ENCODE measurements at regions not wholly inside any gene's neighbourhood (a gene's known extent, or its start where the extent isn't known, plus 50 kb on each side); places are given as distances from the start of the nearest gene placed in this dataset.
"Not testable (repeated sequence)": the region's sequence is repeated elsewhere in the genome, so short reads cannot be mapped to it uniquely, and the experiment has no call there.

DNA sequence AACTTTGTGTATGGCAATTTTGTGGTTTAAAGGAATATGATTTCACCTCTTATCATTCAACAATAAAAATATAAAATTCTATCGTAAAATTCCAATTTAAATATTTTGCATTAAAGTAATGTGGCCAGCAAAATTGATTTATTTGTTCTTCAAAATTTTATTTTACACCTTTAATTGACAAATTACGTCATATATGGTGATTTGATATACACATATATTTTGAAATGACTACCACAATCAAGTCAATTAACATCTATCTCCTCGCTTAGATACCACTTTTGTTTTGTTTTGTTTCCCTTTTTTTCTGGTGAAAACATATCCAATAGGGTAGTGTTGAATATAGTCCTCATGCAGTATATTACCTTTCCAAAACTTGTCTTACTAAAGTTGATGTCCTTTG, 467.6 kb upstream of the HS3ST5 start:
- H3K27ac ChIP-seq (ENCODE audit: low read depth in 2 of 2, low read length in 1 of 2) = no peak overlapping the region
- TF ChIP-seq NRF1 (IDR thresholded peaks at IDR 0.05; ENCODE audit: low read depth, low read length) = no peak
- TF ChIP-seq MEF2A (IDR thresholded peaks at IDR 0.05; ENCODE audit: borderline replicate concordance, low read depth) = no peak
- no peak for TF ChIP-seq RCOR1 (IDR thresholded peaks at IDR 0.05; ENCODE audit: low read length)
- TF ChIP-seq YY1 (IDR thresholded peaks at IDR 0.05; ENCODE audit: low read depth) = no peak
- no peak for TF ChIP-seq SIN3A (IDR thresholded peaks at IDR 0.05; ENCODE audit: borderline replicate concordance, low read depth, low read length)
- no peak for TF ChIP-seq TEAD4 (IDR thresholded peaks at IDR 0.05; ENCODE audit: borderline replicate concordance, insufficient read depth)
- H3K9ac ChIP-seq = no peak overlapping the region
- CTCF ChIA-PET = interaction anchor here (1.2 kb wide), 1 partner anchor 40 kb away, joined by 3 read pairs; no protein-coding TSS in a partner anchor
- 0 out of 2 replicates have a peak, but pooled peaks cover 3% of the 10 kb centered on the region for H3K9me3 ChIP-seq
- 26% methylated on average over 3 of the region's 3 CpGs for whole genome bisulfite sequencing (ENCODE audit: low lambda C conversion rate)
- DNase-seq = no peak
- H3K79me2 ChIP-seq (ENCODE audit: insufficient read depth) = no peaks in the 10 kb centered on the region
- no peaks in the 10 kb centered on the region for H3K4me1 ChIP-seq (ENCODE audit: control insufficient read depth in 1 of 2, insufficient read depth in 2 of 2, low read depth in 1 of 2, low read length in 1 of 2)
- no peaks in the 10 kb centered on the region for H3F3A ChIP-seq (replicated peaks; ENCODE audit: insufficient read depth)
- H3K36me3 ChIP-seq (replicated peaks in 1 of 2; ENCODE audit: control insufficient read depth in 1 of 2, insufficient read depth in 2 of 2, low read length in 1 of 2) = no peaks in the 10 kb centered on the region
- H3K4me3 ChIP-seq (ENCODE audit: low read depth in 2 of 2, low read length in 1 of 2) = no peak overlapping the region
- no peak overlapping the region for H2AFZ ChIP-seq (ENCODE audit: low read depth)
- no peaks in the 10 kb centered on the region for H3K27me3 ChIP-seq (ENCODE audit: insufficient read depth)
- POLR2A ChIA-PET = no interaction called here
- H4K20me1 ChIP-seq (ENCODE audit: insufficient read depth) = no peaks in the 10 kb centered on the region
- no peak overlapping the region for H3K4me2 ChIP-seq
- H3K9me2 ChIP-seq = no peaks in the 10 kb centered on the region

DNA sequence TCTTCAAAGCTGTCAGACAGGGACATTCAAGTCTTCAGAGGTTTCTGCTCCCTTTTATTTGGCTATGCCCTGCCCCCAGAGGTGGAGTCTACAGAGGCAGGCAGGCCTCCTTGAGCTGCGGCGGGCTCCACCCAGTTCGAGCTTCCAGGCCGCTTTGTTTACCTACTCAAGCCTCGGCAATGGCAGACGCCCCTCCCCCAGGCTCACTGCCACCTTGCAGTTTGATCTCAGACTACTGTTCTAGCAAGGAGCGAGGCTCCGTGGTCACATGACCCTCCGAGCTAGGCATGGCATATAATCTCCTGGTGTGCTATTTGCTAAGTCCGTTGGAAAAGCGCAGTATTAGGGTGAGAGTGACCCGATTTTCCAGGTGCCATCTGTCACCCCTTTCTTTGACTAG, 462.6 kb upstream of the HS3ST5 start:
- WGBS (ENCODE audit: low lambda C conversion rate) = 54% methylated on average over 12 of the region's 12 CpGs
- H2AFZ ChIP-seq (ENCODE audit: low read depth); H3K9ac ChIP-seq; H3K9me3 ChIP-seq; H3K27me3 ChIP-seq (ENCODE audit: insufficient read depth); POLR2A ChIA-PET; H3F3A ChIP-seq (replicated peaks; ENCODE audit: insufficient read depth); H3K79me2 ChIP-seq (ENCODE audit: insufficient read depth); H3K9me2 ChIP-seq; H3K4me1 ChIP-seq (ENCODE audit: control insufficient read depth in 1 of 2, insufficient read depth in 2 of 2, low read depth in 1 of 2, low read length in 1 of 2); H3K36me3 ChIP-seq (replicated peaks in 1 of 2; ENCODE audit: control insufficient read depth in 1 of 2, insufficient read depth in 2 of 2, low read length in 1 of 2); DNase-seq; H3K4me3 ChIP-seq (ENCODE audit: low read depth in 2 of 2, low read length in 1 of 2); H4K20me1 ChIP-seq (ENCODE audit: insufficient read depth); H3K27ac ChIP-seq (ENCODE audit: low read depth in 2 of 2, low read length in 1 of 2); H3K4me2 ChIP-seq: not testable (repeated sequence)
- CTCF ChIA-PET = interaction anchor here (1.5 kb wide), 1 partner anchor 19 kb away, joined by 3 read pairs; no protein-coding TSS in a partner anchor

DNA sequence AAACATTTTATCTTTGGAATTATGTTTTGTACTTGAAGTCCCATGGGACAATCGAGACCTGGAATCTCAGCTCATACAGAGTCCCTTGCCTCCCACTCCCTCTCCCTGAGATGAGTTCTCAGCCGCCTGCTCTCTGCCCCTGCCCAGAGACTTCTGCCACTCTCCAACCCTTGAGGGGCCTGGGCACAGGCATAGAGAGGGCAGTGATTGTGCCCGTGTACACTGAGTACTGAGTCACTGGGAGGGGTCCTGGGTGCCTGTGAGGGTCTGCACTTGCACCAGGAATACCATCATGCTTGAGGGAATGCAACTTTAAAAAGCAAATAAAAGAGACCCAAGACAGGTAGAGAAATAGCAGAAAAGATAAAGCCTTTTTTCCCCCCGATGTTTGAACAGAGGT, 453.8 kb upstream of the HS3ST5 start:
- H4K20me1 ChIP-seq (ENCODE audit: insufficient read depth) = no peaks in the 10 kb centered on the region
- no peaks in the 10 kb centered on the region for H3F3A ChIP-seq (replicated peaks; ENCODE audit: insufficient read depth)
- H3K4me1 ChIP-seq (ENCODE audit: control insufficient read depth in 1 of 2, insufficient read depth in 2 of 2, low read depth in 1 of 2, low read length in 1 of 2) = no peaks in the 10 kb centered on the region
- ChIA-PET POLR2A (no interaction called here), CTCF (no interaction called here)
- no peaks in the 10 kb centered on the region for H3K9me2 ChIP-seq
- H3K9ac ChIP-seq = no peak overlapping the region
- no peaks in the 10 kb centered on the region for H3K79me2 ChIP-seq (ENCODE audit: insufficient read depth)
- 20% methylated on average over 4 of the region's 4 CpGs for WGBS (ENCODE audit: low lambda C conversion rate)
- H2AFZ ChIP-seq (ENCODE audit: low read depth) = no peak overlapping the region
- no peak overlapping the region for H3K27ac ChIP-seq (ENCODE audit: low read depth in 2 of 2, low read length in 1 of 2)
- H3K36me3 ChIP-seq (replicated peaks in 1 of 2; ENCODE audit: control insufficient read depth in 1 of 2, insufficient read depth in 2 of 2, low read length in 1 of 2) = no peaks in the 10 kb centered on the region
- no peak overlapping the region for H3K4me3 ChIP-seq (ENCODE audit: low read depth in 2 of 2, low read length in 1 of 2)
- no peak for DNase-seq
- TF ChIP-seq TAF1 (IDR thresholded peaks at IDR 0.05; ENCODE audit: borderline replicate concordance, low read depth, low read length) (no peak), EP300 (IDR thresholded peaks at IDR 0.05; ENCODE audit: borderline replicate concordance in 1 of 2, low read depth in 1 of 2, low read length in 1 of 2) (no peak), FOXJ3 (CRISPR knock-in tag; IDR thresholded peaks at IDR 0.05) (no peak), RXRA (IDR thresholded peaks at IDR 0.05; ENCODE audit: borderline replicate concordance, low read depth) (no peak)
- no peaks in the 10 kb centered on the region for H3K27me3 ChIP-seq (ENCODE audit: insufficient read depth)
- H3K4me2 ChIP-seq = no peak overlapping the region
- H3K9me3 ChIP-seq = no peaks in the 10 kb centered on the region

Measured in SK-N-SH (cell line).